Prostate gland (tissue), 2 donors: ENCODE measurements at regions not wholly inside any gene's neighbourhood (a gene's known extent, or its start where the extent isn't known, plus 50 kb on each side); places are given as distances from the start of the nearest gene placed in this dataset.

Experiments
- DNase-seq: peaks from one replicate; pipeline ENCODE4 v3.0.0-alpha.2; 2019; ENCODE audit warnings: low spot score
- H3K27ac ChIP-seq, 2 donors: fragments of 200-600 bp; sonication (generic); 2 replicates each; pipeline ENCODE4 v1.5.1; 2017 to 2019
- H3K27me3 ChIP-seq: fragments of 200-600 bp; sonication (generic); replicated peaks from 2 replicates; pipeline ENCODE4 v1.5.1; 2019; ENCODE audit not compliant: insufficient read depth
- H3K36me3 ChIP-seq, 2 donors: fragments of 200-600 bp; sonication (generic); 1 replicate in 1 of 2; 2 replicates in 1 of 2; pipeline versions ENCODE4 v1.5.1 to v1.8.1; 2017 to 2019
- H3K4me1 ChIP-seq: fragments of 200-600 bp; sonication (generic); replicated peaks from 2 replicates; pipeline ENCODE4 v1.5.1; 2019
- H3K4me3 ChIP-seq, 2 donors: fragments of 200-600 bp; sonication (generic); 2 replicates each; pipeline ENCODE4 v1.5.1; 2017 to 2019
- H3K9me3 ChIP-seq: fragments of 200-600 bp; sonication (generic); 2 replicates; pipeline ENCODE4 v1.5.1; 2017
- POLR2A ChIP-seq: fragments of 450-650 bp; IDR thresholded peaks from one replicate; pipeline ENCODE4 v1.6.1; 2016; ENCODE audit warnings: antibody characterized with exemption, mild to moderate bottlenecking
- POLR2AphosphoS5 ChIP-seq: sonication (generic); formaldehyde crosslinking; IDR thresholded peaks from one replicate; pipeline ENCODE4 v1.6.1; 2017; ENCODE audit warnings: antibody characterized with exemption
- WGBS: methylation state at CpG from one replicate; pipeline ENCODE4 v1.1.5; 2018; 5-methylcytosine and 5-hydroxymethylcytosine counted together
- intact Hi-C: fragments of 100-400 bp; cut with DNase I; formaldehyde crosslinking; loops from one replicate; pipeline ENCODE4 v1.14.2; 2022
- TF ChIP-seq, protein P1 (sequence below), 4 experiments: fragments of 200-600 bp in 2 of 4; fragments of 450-650 bp in 2 of 4; sonication (generic) in 2 of 4; IDR thresholded peaks; 1 replicate in 3 of 4; 2 replicates in 1 of 4; pipeline ENCODE4 v1.5.1; 2016 to 2019; ENCODE audit warnings: antibody characterized with exemption in 4 of 4, mild to moderate bottlenecking in 2 of 4, moderate library complexity in 2 of 4

DNA sequence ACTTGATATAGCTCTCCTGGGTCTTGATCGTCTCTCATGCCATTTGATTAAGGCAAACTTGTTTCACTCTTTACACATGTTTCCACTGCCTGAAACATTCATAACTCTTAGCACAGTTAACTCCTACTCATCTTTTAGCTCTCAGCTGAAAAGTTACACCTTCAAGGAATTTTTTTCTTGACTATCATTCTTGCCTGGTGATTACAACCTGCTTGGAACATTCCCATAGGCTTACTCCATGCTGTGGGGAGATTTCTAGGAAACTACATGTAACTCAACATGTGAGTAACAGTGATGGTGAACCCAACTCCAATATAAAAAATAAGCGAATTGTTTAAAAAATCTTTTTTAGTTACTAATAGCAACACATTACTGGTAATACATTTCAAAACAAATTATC lies 224.1 kb upstream of the MPDZ start:
- Histone ChIP-seq H3K9me3 (no peaks in the 10 kb centered on the region), H3K36me3 (no peaks in the 10 kb centered on the region), H3K27ac (no peak overlapping the region), H3K4me3 (no peak overlapping the region), H3K4me1 (no peaks in the 10 kb centered on the region), H3K27me3 (no peaks in the 10 kb centered on the region)
- WGBS, result 93% methylated on average over 2 of the region's 2 CpGs
- TF ChIP-seq, protein P1, sequence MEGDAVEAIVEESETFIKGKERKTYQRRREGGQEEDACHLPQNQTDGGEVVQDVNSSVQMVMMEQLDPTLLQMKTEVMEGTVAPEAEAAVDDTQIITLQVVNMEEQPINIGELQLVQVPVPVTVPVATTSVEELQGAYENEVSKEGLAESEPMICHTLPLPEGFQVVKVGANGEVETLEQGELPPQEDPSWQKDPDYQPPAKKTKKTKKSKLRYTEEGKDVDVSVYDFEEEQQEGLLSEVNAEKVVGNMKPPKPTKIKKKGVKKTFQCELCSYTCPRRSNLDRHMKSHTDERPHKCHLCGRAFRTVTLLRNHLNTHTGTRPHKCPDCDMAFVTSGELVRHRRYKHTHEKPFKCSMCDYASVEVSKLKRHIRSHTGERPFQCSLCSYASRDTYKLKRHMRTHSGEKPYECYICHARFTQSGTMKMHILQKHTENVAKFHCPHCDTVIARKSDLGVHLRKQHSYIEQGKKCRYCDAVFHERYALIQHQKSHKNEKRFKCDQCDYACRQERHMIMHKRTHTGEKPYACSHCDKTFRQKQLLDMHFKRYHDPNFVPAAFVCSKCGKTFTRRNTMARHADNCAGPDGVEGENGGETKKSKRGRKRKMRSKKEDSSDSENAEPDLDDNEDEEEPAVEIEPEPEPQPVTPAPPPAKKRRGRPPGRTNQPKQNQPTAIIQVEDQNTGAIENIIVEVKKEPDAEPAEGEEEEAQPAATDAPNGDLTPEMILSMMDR (IDR thresholded peaks at IDR 0.05), result no peak
- no peak for TF ChIP-seq POLR2A
- TF ChIP-seq POLR2AphosphoS5, result no peak
- no peak for DNase-seq
- intact Hi-C loops, result no loop called here

DNA sequence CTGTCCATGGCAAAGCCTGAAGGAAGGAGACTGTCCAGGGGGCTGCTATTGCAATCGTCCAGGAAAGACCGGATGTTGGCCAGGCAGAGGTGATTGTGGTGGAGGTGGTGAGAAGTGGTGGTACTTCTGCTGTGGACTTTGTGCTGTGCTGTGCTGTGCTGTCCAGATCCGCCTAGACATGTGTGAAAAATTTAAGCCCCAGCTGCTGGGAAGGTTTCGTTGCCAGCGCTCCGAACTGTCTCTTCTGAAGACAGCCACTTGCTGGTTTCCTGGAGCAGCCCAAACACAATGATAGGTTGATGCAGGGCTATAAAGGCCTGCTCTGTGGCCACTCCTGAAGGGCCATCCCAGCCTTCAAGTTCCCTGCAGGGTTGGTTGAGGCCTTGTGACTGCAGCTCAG lies 223.0 kb upstream of the MPDZ start:
- Histone ChIP-seq H3K27ac (no peak overlapping the region), H3K27me3 (no peaks in the 10 kb centered on the region), H3K9me3 (no peaks in the 10 kb centered on the region), H3K36me3 (no peaks in the 10 kb centered on the region), H3K4me1 (no peaks in the 10 kb centered on the region), H3K4me3 (no peak overlapping the region)
- WGBS, result 76% methylated on average over 6 of the region's 6 CpGs
- intact Hi-C loops, result no loop called here
- TF ChIP-seq, protein P1 (IDR thresholded peaks at IDR 0.05), result no peak
- no peak for TF ChIP-seq POLR2AphosphoS5
- TF ChIP-seq POLR2A, result no peak
- no peak for DNase-seq

- 100% methylated on average over 1 of the region's 1 CpG for WGBS
- Histone ChIP-seq H3K27me3 (no peaks in the 10 kb centered on the region), H3K9me3 (no peaks in the 10 kb centered on the region), H3K4me3 (no peak overlapping the region), H3K27ac (no peak overlapping the region), H3K4me1 (no peaks in the 10 kb centered on the region), H3K36me3 (no peaks in the 10 kb centered on the region)
- no peak for TF ChIP-seq POLR2AphosphoS5
- TF ChIP-seq, protein P1 (IDR thresholded peaks at IDR 0.05), result no peak
- no peak for TF ChIP-seq POLR2A
- DNase-seq, result no peak
- intact Hi-C loops, result no loop called here
Measured at GRCh38 chr9:13501018-13501417, 221.5 kb upstream of the MPDZ start.

- Histone ChIP-seq H3K4me1 (no peaks in the 10 kb centered on the region), H3K36me3 (no peaks in the 10 kb centered on the region), H3K27ac (no peak overlapping the region), H3K27me3 (no peaks in the 10 kb centered on the region), H3K9me3 (no peaks in the 10 kb centered on the region), H3K4me3 (no peak overlapping the region)
- DNase-seq, result no peak
- 80% methylated on average over 1 of the region's 1 CpG for WGBS
- intact Hi-C loops, result no loop called here
- TF ChIP-seq POLR2A, result no peak
- TF ChIP-seq, protein P1 (IDR thresholded peaks at IDR 0.05), result no peak
- TF ChIP-seq POLR2AphosphoS5, result no peak
Measured at GRCh38 chr9:13500034-13500433, 220.5 kb upstream of the MPDZ start.

- no peak overlapping the region for H3K27ac ChIP-seq
- 65% methylated on average over 3 of the region's 3 CpGs for WGBS
- intact Hi-C loops, result no loop called here
- DNase-seq, result no peak
- H3K27me3 ChIP-seq, result no peaks in the 10 kb centered on the region
- TF ChIP-seq POLR2A (no peak), POLR2AphosphoS5 (peak; percentile 13)
- TF ChIP-seq, protein P1 (IDR thresholded peaks at IDR 0.05), result no peak
- no peaks in the 10 kb centered on the region for H3K4me1 ChIP-seq
- no peaks in the 10 kb centered on the region for H3K9me3 ChIP-seq
- no peaks in the 10 kb centered on the region for H3K36me3 ChIP-seq
- no peak overlapping the region for H3K4me3 ChIP-seq
Measured at GRCh38 chr9:13493697-13494096, 214.2 kb upstream of the MPDZ start.
